Left cardiac atrium (tissue), 4 donors: ENCODE measurements at regions not wholly inside any gene's neighbourhood (a gene's known extent, or its start where the extent isn't known, plus 50 kb on each side); places are given as distances from the start of the nearest gene placed in this dataset.

Experiments
- ATAC-seq, 2 donors: fragments of 200-7000 bp; cut with Tn5 transposase; one replicate each; pipeline ENCODE4 v1.9.1; 2020; ENCODE audit warnings: mild to moderate bottlenecking in 2 of 2, moderate library complexity in 2 of 2
- DNase-seq: peaks from one replicate; pipeline ENCODE4 v3.0.0-alpha.2; 2020
- intact Hi-C, 2 donors: fragments of 100-400 bp; cut with DNase I; formaldehyde crosslinking; loops; one replicate each; pipeline versions ENCODE4 v1.14.1 to v1.15.1; 2022 to 2023
- donor health status: DM: no; HTN: yes; CAD: no.
- donor health status: DM: no; HTN: yes; CAD: no; lungs with severe emphysema.
- donor health status: DM: yes; HTN: yes; CAD: no.
- donor health status: Dilated cardiomyopathy.

- DNase-seq = no peak
- intact Hi-C loops = no loop called here
- no peak for ATAC-seq
These were observed 191.7 kb upstream of the PMEPA1 start for GRCh38 chr20:57901526-57901925.

GRCh38 chr20:57900226-57900905 lies 190.6 kb upstream of the PMEPA1 start:
- DNase-seq (no peak), ATAC-seq (no peak)
- intact Hi-C loops = no loop called here

- DNase-seq (no peak), ATAC-seq (no peak)
- intact Hi-C loops = no loop called here
These were observed 189.7 kb upstream of the PMEPA1 start for GRCh38 chr20:57899554-57899953.

GRCh38 chr20:57898332-57898731 lies 188.5 kb upstream of the PMEPA1 start:
- intact Hi-C loops = no loop called here
- no peak for ATAC-seq
- DNase-seq = no peak

- DNase-seq (no peak), ATAC-seq (no peak)
- intact Hi-C loops = no loop called here
These were observed 188.1 kb upstream of the PMEPA1 start for GRCh38 chr20:57897891-57898290.

- no peak for DNase-seq
- intact Hi-C loops = no loop called here
- ATAC-seq = no peak
These were observed 187.5 kb upstream of the PMEPA1 start for GRCh38 chr20:57897156-57897874.

- no peak for ATAC-seq
- intact Hi-C loops = no loop called here
- DNase-seq = no peak
These were observed 186.7 kb upstream of the PMEPA1 start for GRCh38 chr20:57896563-57896962.

- ATAC-seq (no peak), DNase-seq (no peak)
- intact Hi-C loops = no loop called here
These were observed 186.2 kb upstream of the PMEPA1 start for GRCh38 chr20:57896017-57896416.

- intact Hi-C loops = no loop called here
- DNase-seq = no peak
- ATAC-seq = no peak
These were observed 185.5 kb upstream of the PMEPA1 start for GRCh38 chr20:57895161-57895855.

- ATAC-seq = no peak
These were observed 184.7 kb upstream of the PMEPA1 start for GRCh38 chr20:57894522-57894921.

GRCh38 chr20:57894096-57894495 lies 184.3 kb upstream of the PMEPA1 start:
- no peak for ATAC-seq
- intact Hi-C loops = no loop called here

More at GRCh38 chr20:57894522-57894921, 184.7 kb upstream of the PMEPA1 start:
- intact Hi-C loops = no loop called here
- no peak for DNase-seq

GRCh38 chr20:57893366-57893999 lies 183.7 kb upstream of the PMEPA1 start:
- intact Hi-C loops = no loop called here
- DNase-seq (no peak), ATAC-seq (no peak)

More at GRCh38 chr20:57894096-57894495, 184.3 kb upstream of the PMEPA1 start:
- DNase-seq = no peak

- DNase-seq (no peak), ATAC-seq (no peak)
- intact Hi-C loops = no loop called here
These were observed 182.7 kb upstream of the PMEPA1 start for GRCh38 chr20:57892471-57892870.

GRCh38 chr20:57891014-57891413 lies 181.2 kb upstream of the PMEPA1 start:
- DNase-seq (no peak), ATAC-seq (peak in 1 of 2 donors; percentile 72)
- intact Hi-C loops = no loop called here

- intact Hi-C loops = no loop called here
- ATAC-seq (no peak), DNase-seq (no peak)
These were observed 180.5 kb upstream of the PMEPA1 start for GRCh38 chr20:57890202-57890800.

- intact Hi-C loops = no loop called here
- ATAC-seq (no peak), DNase-seq (no peak)
These were observed 178.8 kb upstream of the PMEPA1 start for GRCh38 chr20:57888591-57888990.

- ATAC-seq = no peak
- DNase-seq = no peak
- intact Hi-C loops = no loop called here
These were observed 175.1 kb upstream of the PMEPA1 start for GRCh38 chr20:57884956-57885355.

- ATAC-seq (no peak), DNase-seq (no peak)
- intact Hi-C loops = no loop called here
These were observed 173.9 kb upstream of the PMEPA1 start for GRCh38 chr20:57883761-57884160.

- intact Hi-C loops = no loop called here
- DNase-seq (no peak), ATAC-seq (no peak)
These were observed 173.4 kb upstream of the PMEPA1 start for GRCh38 chr20:57883224-57883623.
